ENCODE measurements at regions not wholly inside any gene's neighbourhood (a gene's known extent, or its start where the extent isn't known, plus 50 kb on each side); places are given as distances from the start of the nearest gene placed in this dataset.

GRCh38 chr11:115716601-115717529 lies 212.7 kb upstream of the CADM1 start:
- peaks cover 0 to 13% of the 10 kb centered on the region in 2 experiments; a peak in 1 of 4 replicates for H3K4me1 ChIP-seq (ENCODE audit: control insufficient read depth in 1 of 2, insufficient read depth in 2 of 2, low read depth in 1 of 2, low read length in 1 of 2)
- H2AFZ ChIP-seq (ENCODE audit: low read depth): no peak overlapping the region
- no peak overlapping the region for H3K27ac ChIP-seq (ENCODE audit: low read depth in 2 of 2, low read length in 1 of 2)
- H3K9me3 ChIP-seq: no peaks in the 10 kb centered on the region
- 68% methylated on average over 26 of the region's 29 CpGs for WGBS (ENCODE audit: low lambda C conversion rate)
- no peaks in the 10 kb centered on the region for H3K36me3 ChIP-seq (replicated peaks in 1 of 2; ENCODE audit: control insufficient read depth in 1 of 2, insufficient read depth in 2 of 2, low read length in 1 of 2)
- H3K9ac ChIP-seq: no peak overlapping the region
- no peak for DNase-seq
- H3K9me2 ChIP-seq: no peaks in the 10 kb centered on the region
- ChIA-PET CTCF (interaction anchor here (0.6 to 1.1 kb wide), 5 partner anchors 9 to 228 kb away, joined by 3 read pairs; no protein-coding TSS in a partner anchor), POLR2A (no interaction called here)
- H3K4me3 ChIP-seq (ENCODE audit: low read depth in 2 of 2, low read length in 1 of 2): no peak overlapping the region
- H3K4me2 ChIP-seq: no peak overlapping the region
- no peaks in the 10 kb centered on the region for H3F3A ChIP-seq (replicated peaks; ENCODE audit: insufficient read depth)
- no peaks in the 10 kb centered on the region; the same call in 1 of the 2 replicates for H3K27me3 ChIP-seq (ENCODE audit: insufficient read depth)
- TF ChIP-seq RAD21 (IDR thresholded peaks at IDR 0.05; ENCODE audit: low read length): no peak
- no peak for TF ChIP-seq MEF2A (IDR thresholded peaks at IDR 0.05; ENCODE audit: borderline replicate concordance, low read depth)
- TF ChIP-seq SIN3A (IDR thresholded peaks at IDR 0.05; ENCODE audit: borderline replicate concordance, low read depth, low read length): no peak
- no peaks in the 10 kb centered on the region for H3K79me2 ChIP-seq (ENCODE audit: insufficient read depth)
- H4K20me1 ChIP-seq (ENCODE audit: insufficient read depth): no peaks in the 10 kb centered on the region

GRCh38 chr11:115716080-115716479 lies 211.9 kb upstream of the CADM1 start:
- no peak for DNase-seq
- ChIA-PET POLR2A (no interaction called here), CTCF (interaction anchor here (1.0 to 1.1 kb wide), 2 partner anchors 37 to 42 kb away, joined by 3 read pairs; no protein-coding TSS in a partner anchor)
- H3K9me2 ChIP-seq: no peaks in the 10 kb centered on the region
- H3K4me3 ChIP-seq (ENCODE audit: low read depth in 2 of 2, low read length in 1 of 2): no peak overlapping the region
- H3K9me3 ChIP-seq: no peaks in the 10 kb centered on the region
- WGBS (ENCODE audit: low lambda C conversion rate): 30% methylated on average over 3 of the region's 7 CpGs
- no peak overlapping the region for H3K4me2 ChIP-seq
- H3K4me1 ChIP-seq (ENCODE audit: control insufficient read depth in 1 of 2, insufficient read depth in 2 of 2, low read depth in 1 of 2, low read length in 1 of 2): peaks cover 0 to 10% of the 10 kb centered on the region in 2 experiments; a peak in 1 of 4 replicates
- H3K9ac ChIP-seq: no peak overlapping the region
- H3K27me3 ChIP-seq (ENCODE audit: insufficient read depth): no peaks in the 10 kb centered on the region; the same call in 1 of the 2 replicates
- H3K36me3 ChIP-seq (replicated peaks in 1 of 2; ENCODE audit: control insufficient read depth in 1 of 2, insufficient read depth in 2 of 2, low read length in 1 of 2): no peaks in the 10 kb centered on the region
- no peak overlapping the region for H3K27ac ChIP-seq (ENCODE audit: low read depth in 2 of 2, low read length in 1 of 2)
- no peaks in the 10 kb centered on the region for H4K20me1 ChIP-seq (ENCODE audit: insufficient read depth)
- H3K79me2 ChIP-seq (ENCODE audit: insufficient read depth): no peaks in the 10 kb centered on the region
- H3F3A ChIP-seq (replicated peaks; ENCODE audit: insufficient read depth): no peaks in the 10 kb centered on the region
- no peak overlapping the region for H2AFZ ChIP-seq (ENCODE audit: low read depth)
- no peak for TF ChIP-seq FOSL2 (IDR thresholded peaks at IDR 0.05; ENCODE audit: borderline replicate concordance, low read depth)
- TF ChIP-seq FOXM1 (IDR thresholded peaks at IDR 0.05; ENCODE audit: low read depth): no peak
- no peak for TF ChIP-seq SIN3A (IDR thresholded peaks at IDR 0.05; ENCODE audit: borderline replicate concordance, low read depth, low read length)
- no peak for TF ChIP-seq GABPA (IDR thresholded peaks at IDR 0.05; ENCODE audit: low read depth)
- TF ChIP-seq YY1 (IDR thresholded peaks at IDR 0.05; ENCODE audit: low read depth): no peak
- TF ChIP-seq JUND (IDR thresholded peaks at IDR 0.05): no peak

- Histone ChIP-seq H3K9ac (no peak overlapping the region), H4K20me1 (ENCODE audit: insufficient read depth) (no peaks in the 10 kb centered on the region), H3K27me3 (ENCODE audit: insufficient read depth) (no peaks in the 10 kb centered on the region; the same call in 1 of the 2 replicates), H3K4me2 (no peak overlapping the region), H3K4me3 (ENCODE audit: low read depth in 2 of 2, low read length in 1 of 2) (no peak overlapping the region), H3K27ac (ENCODE audit: low read depth in 2 of 2, low read length in 1 of 2) (no peak overlapping the region), H3K9me2 (no peaks in the 10 kb centered on the region), H3K36me3 (replicated peaks in 1 of 2; ENCODE audit: control insufficient read depth in 1 of 2, insufficient read depth in 2 of 2, low read length in 1 of 2) (no peaks in the 10 kb centered on the region), H3F3A (replicated peaks; ENCODE audit: insufficient read depth) (no peaks in the 10 kb centered on the region), H2AFZ (ENCODE audit: low read depth) (no peak overlapping the region), H3K9me3 (no peaks in the 10 kb centered on the region), H3K79me2 (ENCODE audit: insufficient read depth) (no peaks in the 10 kb centered on the region), H3K4me1 (ENCODE audit: control insufficient read depth in 1 of 2, insufficient read depth in 2 of 2, low read depth in 1 of 2, low read length in 1 of 2) (peaks cover 0 to 9% of the 10 kb centered on the region in 2 experiments; a peak in 1 of 4 replicates)
- no peak for DNase-seq
- ChIA-PET CTCF (interaction anchor here (0.6 kb wide), 1 partner anchor 402 kb away, joined by 3 read pairs; no protein-coding TSS in a partner anchor), POLR2A (no interaction called here)
- WGBS (ENCODE audit: low lambda C conversion rate): 69% methylated on average over 3 of the region's 3 CpGs
- TF ChIP-seq RFX5 (IDR thresholded peaks at IDR 0.05; ENCODE audit: low read length): no peak
- TF ChIP-seq ELF1 (IDR thresholded peaks at IDR 0.05): no peak
- TF ChIP-seq RAD21 (IDR thresholded peaks at IDR 0.05; ENCODE audit: low read length): no peak
- TF ChIP-seq FOXM1 (IDR thresholded peaks at IDR 0.05; ENCODE audit: low read depth): no peak
- no peak for TF ChIP-seq JUND (IDR thresholded peaks at IDR 0.05)
- TF ChIP-seq REST (IDR thresholded peaks at IDR 0.05; ENCODE audit: low read depth, low read length): no peak
- no peak for TF ChIP-seq TEAD4 (IDR thresholded peaks at IDR 0.05; ENCODE audit: borderline replicate concordance, insufficient read depth)
- no peak for TF ChIP-seq MXI1 (IDR thresholded peaks at IDR 0.05; ENCODE audit: low read depth, low read length)
- no peak for TF ChIP-seq FOXJ3 (CRISPR knock-in tag; IDR thresholded peaks at IDR 0.05)
- no peak for TF ChIP-seq MEF2A (IDR thresholded peaks at IDR 0.05; ENCODE audit: borderline replicate concordance, low read depth)
- TF ChIP-seq USF1 (IDR thresholded peaks at IDR 0.05; ENCODE audit: borderline replicate concordance, low read depth): no peak
- TF ChIP-seq RXRA (IDR thresholded peaks at IDR 0.05; ENCODE audit: borderline replicate concordance, low read depth): no peak
- TF ChIP-seq SMC3 (IDR thresholded peaks at IDR 0.05; ENCODE audit: low read depth, low read length): no peak
These were observed 211.1 kb upstream of the CADM1 start for GRCh38 chr11:115715251-115715770.

Measured in SK-N-SH (cell line).